ENCODE measurements at regions not wholly inside any gene's neighbourhood (a gene's known extent, or its start where the extent isn't known, plus 50 kb on each side); places are given as distances from the start of the nearest gene placed in this dataset.

DNA sequence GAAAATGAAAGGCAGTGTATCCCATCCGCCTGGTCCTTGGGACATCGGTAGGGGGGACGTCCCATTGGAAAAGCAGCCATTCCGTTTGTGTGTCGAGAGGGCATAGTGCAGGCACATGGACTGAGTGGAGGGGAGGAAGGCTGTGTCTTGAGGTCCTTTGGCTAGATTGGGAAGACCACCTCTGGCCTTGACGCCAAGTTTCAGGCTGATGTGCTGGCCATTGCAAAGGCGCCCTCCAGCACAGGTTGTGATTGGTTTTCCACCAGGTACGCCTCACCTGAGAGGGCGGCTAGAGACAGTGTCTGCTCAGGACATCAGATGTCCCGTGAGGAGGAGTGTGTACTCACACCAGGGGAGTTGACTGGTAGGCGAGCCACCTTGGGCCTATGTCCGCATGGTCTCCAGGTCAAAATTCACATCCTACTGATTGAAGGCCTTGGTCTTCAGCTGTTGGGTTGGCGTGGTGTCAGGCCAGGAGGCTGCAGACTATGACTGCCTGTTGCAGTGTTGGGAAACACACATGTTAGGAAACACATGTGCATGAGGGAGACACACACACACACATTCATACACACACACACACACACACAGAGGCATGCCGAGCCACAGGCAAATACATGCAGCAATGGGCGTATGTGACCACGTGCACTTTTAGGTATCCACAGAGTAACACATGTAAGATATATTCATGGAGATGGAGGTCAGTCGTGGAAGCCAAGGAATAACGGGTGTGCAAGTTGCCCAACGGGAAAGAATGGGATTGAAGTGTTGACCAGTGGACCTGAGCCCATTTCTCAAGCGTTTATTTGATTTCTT lies 98.4 kb downstream of the SNRPN start:
- TF ChIP-seq POLR2A (IDR thresholded peaks at IDR 0.05; ENCODE audit: control extremely low read depth in 1 of 2, low read depth in 2 of 2, low read length in 2 of 2) = peak in 1 of 2 experiments; percentile 69; a peak in 1 of 3 replicates
- TF ChIP-seq TCF12 (IDR thresholded peaks at IDR 0.05; ENCODE audit: low read depth, low read length) = no peak
- Histone ChIP-seq H4K8ac (ENCODE audit: extremely low read depth, insufficient read depth, low read length) (no peak overlapping the region), H3K36me3 (ENCODE audit: control insufficient read depth in 2 of 4, insufficient read depth in 4 of 4, low read length in 3 of 4) (peaks cover 48 to 100% (median 84%) of the 10 kb centered on the region in 4 experiments), H2BK20ac (ENCODE audit: low read length) (no peak overlapping the region), H4K20me1 (replicated peaks in 1 of 2; ENCODE audit: control insufficient read depth in 1 of 2, insufficient read depth in 2 of 2, low read length in 2 of 2) (peaks cover 0 to 2% of the 10 kb centered on the region in 2 experiments), H2BK12ac (ENCODE audit: low read depth, low read length) (no peak overlapping the region), H3K27me3 (replicated peaks in 1 of 4; ENCODE audit: control insufficient read depth in 3 of 4, extremely low read depth in 1 of 4, insufficient read depth in 3 of 4, low read length in 3 of 4) (no peaks in the 10 kb centered on the region), H4K5ac (ENCODE audit: insufficient read length, low read depth, low read length) (no peak overlapping the region), H3K4me3 (ENCODE audit: extremely low read depth in 1 of 4, insufficient read depth in 2 of 4, low read depth in 3 of 4, low read length in 4 of 4) (no peak overlapping the region), H3K23me2 (ENCODE audit: low read depth, low read length) (no peaks in the 10 kb centered on the region; the same call in 1 of the 2 replicates), H3K56ac (replicated peaks; ENCODE audit: insufficient read length, low read depth, low read length) (no peak overlapping the region), H3K4ac (replicated peaks; ENCODE audit: insufficient read length, low read depth, low read length) (no peak overlapping the region), H3K18ac (ENCODE audit: extremely low read depth, low read length) (no peak overlapping the region), H3K27ac (ENCODE audit: low read depth, low read length) (no peak overlapping the region), H3K79me1 (ENCODE audit: low read depth, low read length) (peaks cover 7% of the 10 kb centered on the region; the same call in 1 of the 2 replicates), H3K4me1 (replicated peaks in 1 of 4; ENCODE audit: control insufficient read depth in 3 of 4, insufficient read depth in 4 of 4, low read length in 3 of 4) (no peaks in the 10 kb centered on the region; a peak in 1 of 7 replicates), H3K9ac (replicated peaks in 1 of 4; ENCODE audit: extremely low read depth in 1 of 4, low read depth in 3 of 4, low read length in 3 of 4) (no peak overlapping the region), H3K23ac (ENCODE audit: insufficient read length) (no peak overlapping the region), H3K4me2 (ENCODE audit: insufficient read depth in 1 of 2, low read depth in 2 of 2, low read length in 2 of 2) (no peak overlapping the region), H4K91ac (replicated peaks; ENCODE audit: insufficient read length, low read length) (no peak overlapping the region), H2BK15ac (ENCODE audit: low read length) (no peak overlapping the region), H3K79me2 (ENCODE audit: control insufficient read depth in 1 of 2, insufficient read depth in 2 of 2, low read length in 2 of 2) (peaks cover 0 to 88% of the 10 kb centered on the region in 2 experiments; a peak in 3 of 4 replicates), H2AK5ac (ENCODE audit: low read depth, low read length) (no peak overlapping the region), H3K9me3 (ENCODE audit: insufficient read depth in 2 of 2, low read depth in 1 of 2, low read length in 1 of 2) (peaks cover 79 to 81% of the 10 kb centered on the region in 2 experiments), H2AFZ (ENCODE audit: low read length) (no peak overlapping the region), H2BK120ac (replicated peaks; ENCODE audit: low read depth, low read length) (no peak overlapping the region), H2BK5ac (ENCODE audit: low read depth, low read length) (peak overlapping the region; percentile 14; the same call in 1 of the 2 replicates), H3K14ac (ENCODE audit: insufficient read length) (no peak overlapping the region)
- POLR2A ChIA-PET (ENCODE audit: partially characterized antibody) = no interaction called here
- WGBS, 2 experiments (ENCODE audit: extremely low coverage in 1 of 2, insufficient coverage in 1 of 2, insufficient read length in 1 of 2, insufficient replicate concordance in 2 of 2, low coverage in 1 of 2, low lambda C conversion rate in 2 of 2, missing lambda C conversion rate in 1 of 2) = 90% methylated on average over 20 of the region's 20 CpGs; no CpG with 5 or more reads in 1 of the 2 experiments
- FAIRE-seq (no peak), DNase-seq (ENCODE audit: low read depth in 1 of 2, low spot score in 2 of 2) (peak in 1 of 2 experiments; percentile 39)
- CTCF ChIA-PET (ENCODE audit: partially characterized antibody) = no interaction called here
